A549 (cell line): ENCODE measurements at regions not wholly inside any gene's neighbourhood (a gene's known extent, or its start where the extent isn't known, plus 50 kb on each side); places are given as distances from the start of the nearest gene placed in this dataset.

Experiments
- CHD2 ChIP-seq: fragments of 150-350 bp; IDR thresholded peaks from 2 replicates; pipeline ENCODE4 v1.6.1; 2014; ENCODE audit warnings: low read length; ENCODE audit not compliant: partially characterized antibody
- CTCF ChIP-seq: fragments of >200 bp; sonication (Bioruptor Twin); formaldehyde crosslinking; IDR thresholded peaks from 3 replicates; pipeline ENCODE4 v1.5.1; 2016
- EP300 ChIP-seq, 2 experiments: fragments of >200 bp; sonication (Bioruptor Twin); formaldehyde crosslinking; IDR thresholded peaks; 2 replicates in 1 of 2; 3 replicates in 1 of 2; pipeline ENCODE4 v1.6.1; 2016 to 2017
- ESRRA ChIP-seq: fragments of 150-350 bp; IDR thresholded peaks from 2 replicates; pipeline ENCODE4 v1.6.1; 2014; ENCODE audit warnings: mild to moderate bottlenecking, low read length, borderline replicate concordance
- GATA3 ChIP-seq: IDR thresholded peaks from 2 replicates; pipeline ENCODE4 v1.6.1; 2012; ENCODE audit warnings: borderline replicate concordance
- KDM1A ChIP-seq: fragments of 200-600 bp; sonication (generic); IDR thresholded peaks from 2 replicates; pipeline ENCODE4 v1.6.1; 2016; ENCODE audit warnings: low read depth, mild to moderate bottlenecking
- PHF8 ChIP-seq: fragments of 200-600 bp; sonication (generic); IDR thresholded peaks from 2 replicates; pipeline ENCODE4 v1.6.1; 2016; ENCODE audit warnings: low read depth, mild to moderate bottlenecking, antibody characterized with exemption, moderate library complexity, borderline replicate concordance
- POLR2A ChIP-seq: IDR thresholded peaks from 2 replicates; pipeline ENCODE4 v1.6.1; 2012; ENCODE audit warnings: mild to moderate bottlenecking, low read length
- RAD21 ChIP-seq, 2 experiments: fragments of >200 bp in 1 of 2; sonication (Bioruptor Twin) in 1 of 2; formaldehyde crosslinking in 1 of 2; IDR thresholded peaks in 1 of 2; conservative IDR thresholded peaks in 1 of 2; 2 replicates in 1 of 2; 3 replicates in 1 of 2; pipeline ENCODE4 v1.6.1; 2012 to 2018; ENCODE audit warnings: inconsistent platforms in 1 of 2
- RARB ChIP-seq: fragments of 250-450 bp; sonication (Bioruptor Pico); IDR thresholded peaks from 2 replicates; pipeline ENCODE4 v1.8.0; 2021; ENCODE audit warnings: mild to moderate bottlenecking, moderate library complexity
- USF2 ChIP-seq: fragments of 450-650 bp; IDR thresholded peaks from 2 replicates; pipeline ENCODE4 v1.6.1; 2014; ENCODE audit warnings: antibody characterized with exemption
- TF ChIP-seq, protein P1 (sequence below): IDR thresholded peaks from 2 replicates; pipeline ENCODE4 v1.6.1; 2012
- TF ChIP-seq, protein P2 (sequence below): IDR thresholded peaks from 2 replicates; pipeline ENCODE4 v1.6.1; 2012; ENCODE audit warnings: low read depth, borderline replicate concordance

DNA sequence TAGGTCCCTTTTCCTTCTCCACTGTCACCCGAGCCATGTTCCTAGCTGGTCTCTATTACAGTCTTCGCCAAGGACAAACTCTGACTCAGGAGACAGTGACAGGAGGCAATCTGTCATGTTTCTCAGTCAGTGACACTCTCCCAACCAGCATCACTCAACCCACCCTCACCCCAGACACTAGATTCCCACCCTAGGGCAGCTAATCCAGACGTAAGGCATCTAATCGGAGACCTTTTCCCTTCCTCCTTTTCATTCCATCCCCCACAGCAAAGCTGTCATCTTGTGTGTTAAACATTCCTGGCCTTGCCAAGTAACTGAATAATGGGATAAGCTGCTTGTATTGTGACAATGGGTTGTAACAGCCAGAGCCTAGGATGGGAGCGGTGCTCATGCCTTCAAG lies 95.2 kb downstream of the SNX18 start:
- TF ChIP-seq KDM1A: no peak
- TF ChIP-seq, protein P1, sequence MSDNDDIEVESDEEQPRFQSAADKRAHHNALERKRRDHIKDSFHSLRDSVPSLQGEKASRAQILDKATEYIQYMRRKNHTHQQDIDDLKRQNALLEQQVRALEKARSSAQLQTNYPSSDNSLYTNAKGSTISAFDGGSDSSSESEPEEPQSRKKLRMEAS: no peak
- TF ChIP-seq CTCF: no peak
- no peak for TF ChIP-seq POLR2A
- TF ChIP-seq CHD2: no peak
- TF ChIP-seq EP300 (IDR thresholded peaks at IDR 0.05): no peak
- TF ChIP-seq USF2: no peak
- TF ChIP-seq GATA3: no peak
- no peak for TF ChIP-seq ESRRA
- TF ChIP-seq RAD21 (conservative IDR thresholded peaks at IDR 0.05 in 1 of 2, IDR thresholded peaks at IDR 0.05 in 1 of 2): no peak
- TF ChIP-seq, protein P2, sequence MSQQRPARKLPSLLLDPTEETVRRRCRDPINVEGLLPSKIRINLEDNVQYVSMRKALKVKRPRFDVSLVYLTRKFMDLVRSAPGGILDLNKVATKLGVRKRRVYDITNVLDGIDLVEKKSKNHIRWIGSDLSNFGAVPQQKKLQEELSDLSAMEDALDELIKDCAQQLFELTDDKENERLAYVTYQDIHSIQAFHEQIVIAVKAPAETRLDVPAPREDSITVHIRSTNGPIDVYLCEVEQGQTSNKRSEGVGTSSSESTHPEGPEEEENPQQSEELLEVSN: no peak
- TF ChIP-seq RARB (CRISPR knock-in tag): no peak
- no peak for TF ChIP-seq PHF8
